ENCODE measurements at regions not wholly inside any gene's neighbourhood (a gene's known extent, or its start where the extent isn't known, plus 50 kb on each side); places are given as distances from the start of the nearest gene placed in this dataset.

- H3K4me1 ChIP-seq, result no peaks in the 10 kb centered on the region
- no peak overlapping the region for H3K4me2 ChIP-seq
- no peak overlapping the region for H3K27ac ChIP-seq
- FAIRE-seq, result no peak
- no peak for DNase-seq (ENCODE audit: low read depth in 1 of 2, low spot score in 1 of 2)
- 48% methylated on average over 1 of the region's 1 CpG for WGBS (ENCODE audit: missing lambda C conversion rate)
- no peak overlapping the region for H3K4me3 ChIP-seq
- TF ChIP-seq RAD21 (conservative IDR thresholded peaks at IDR 0.05 in 1 of 2, IDR thresholded peaks at IDR 0.05 in 1 of 2), result no peak
- no peak for TF ChIP-seq RARB (CRISPR knock-in tag; IDR thresholded peaks at IDR 0.05)
- TF ChIP-seq MAFK (IDR thresholded peaks at IDR 0.05; ENCODE audit: partially characterized antibody), result no peak
- no peak for TF ChIP-seq ZFP36 (IDR thresholded peaks at IDR 0.05; ENCODE audit: borderline replicate concordance, partially characterized antibody)
- no peak for TF ChIP-seq CEBPB (IDR thresholded peaks at IDR 0.05)
- TF ChIP-seq PBX3 (IDR thresholded peaks at IDR 0.05), result no peak
- no peak for TF ChIP-seq HDAC2 (IDR thresholded peaks at IDR 0.05)
- no peak for TF ChIP-seq SMC3 (IDR thresholded peaks at IDR 0.05)
- TF ChIP-seq BCL3 (IDR thresholded peaks at IDR 0.05), result no peak
- no peak for TF ChIP-seq USF2 (IDR thresholded peaks at IDR 0.05)
- no peak for ATAC-seq
- H3K9me3 ChIP-seq, result no peaks in the 10 kb centered on the region
- POLR2A ChIA-PET, result no interaction called here
- CTCF ChIA-PET, result interaction anchor here (2.3 kb wide), 1 partner anchor 26 kb away, joined by 6 read pairs; no protein-coding TSS in a partner anchor
These were observed 381.4 kb upstream of the ONECUT1 start for GRCh38 chr15:53171571-53171970.

GRCh38 chr15:53166684-53167201 is 376.6 kb upstream of the ONECUT1 start:
- ChIA-PET POLR2A (no interaction called here), CTCF (no interaction called here)
- Histone ChIP-seq H3K4me1 (no peaks in the 10 kb centered on the region), H3K9me3 (no peaks in the 10 kb centered on the region), H3K4me3 (no peak overlapping the region), H3K4me2 (no peak overlapping the region), H3K27ac (no peak overlapping the region)
- no peak for TF ChIP-seq HOXB13 (CRISPR knock-in tag; IDR thresholded peaks at IDR 0.05; ENCODE audit: low read depth)
- TF ChIP-seq RFX5 (IDR thresholded peaks at IDR 0.05), result no peak
- no peak for TF ChIP-seq KDM1A (IDR thresholded peaks at IDR 0.05; ENCODE audit: low read depth)
- TF ChIP-seq HES2 (IDR thresholded peaks at IDR 0.05), result no peak
- TF ChIP-seq KDM5A (IDR thresholded peaks at IDR 0.05), result no peak
- no peak for TF ChIP-seq ZFP36 (IDR thresholded peaks at IDR 0.05; ENCODE audit: borderline replicate concordance, partially characterized antibody)
- no peak for TF ChIP-seq ESRRA (IDR thresholded peaks at IDR 0.05; ENCODE audit: borderline replicate concordance, low read length)
- no peak for TF ChIP-seq USF2 (IDR thresholded peaks at IDR 0.05)
- no peak for TF ChIP-seq JUNB (IDR thresholded peaks at IDR 0.05)
- no peak for TF ChIP-seq CBX8 (IDR thresholded peaks at IDR 0.05)
- no peak for TF ChIP-seq GATA3 (IDR thresholded peaks at IDR 0.05; ENCODE audit: borderline replicate concordance)
- no peak for TF ChIP-seq RCOR1 (IDR thresholded peaks at IDR 0.05; ENCODE audit: low read depth, low read length)
- no peak for TF ChIP-seq CEBPB (IDR thresholded peaks at IDR 0.05)
- TF ChIP-seq SMC3 (IDR thresholded peaks at IDR 0.05), result no peak
- no peak for TF ChIP-seq PHF8 (IDR thresholded peaks at IDR 0.05; ENCODE audit: borderline replicate concordance, low read depth)
- ATAC-seq (no peak), FAIRE-seq (no peak), DNase-seq (ENCODE audit: low read depth in 1 of 2, low spot score in 1 of 2) (no peak)
- 22% methylated on average over 2 of the region's 2 CpGs for WGBS (ENCODE audit: missing lambda C conversion rate)
